Keratinocyte (primary cell): ENCODE measurements at regions not wholly inside any gene's neighbourhood (a gene's known extent, or its start where the extent isn't known, plus 50 kb on each side); places are given as distances from the start of the nearest gene placed in this dataset.

Experiments
- CTCF ChIP-seq, 3 experiments: IDR thresholded peaks in 1 of 3; conservative IDR thresholded peaks in 1 of 3; optimal IDR thresholded peaks in 1 of 3; 2 replicates in 2 of 3; 3 replicates in 1 of 3; pipeline versions ENCODE3 to v1.5.1; 2011; ENCODE audit warnings: low read length in 3 of 3, mild to moderate bottlenecking in 3 of 3, moderate library complexity in 2 of 3, control low read depth in 1 of 3, inconsistent platforms in 1 of 3; ENCODE audit not compliant: insufficient read depth in 2 of 3; ENCODE audit errors: extremely low read depth in 1 of 3
- EZH2 ChIP-seq: IDR thresholded peaks from one replicate; pipeline ENCODE4 v1.6.1; 2012; ENCODE audit warnings: inconsistent platforms, mild to moderate bottlenecking, low read length, moderate library complexity

GRCh38 chr14:84554136-84554535, 975.8 kb upstream of the FLRT2 start:
- TF ChIP-seq CTCF (optimal IDR thresholded peaks at IDR 0.05 in 1 of 3, IDR thresholded peaks at IDR 0.05 in 1 of 3, conservative IDR thresholded peaks at IDR 0.05 in 1 of 3; ENCODE audit: extremely low read depth in 1 of 3, insufficient read depth in 2 of 3, low read length in 3 of 3): no peak
- TF ChIP-seq EZH2: no peak
